GM18505 (cell line): ENCODE measurements at regions not wholly inside any gene's neighbourhood (a gene's known extent, or its start where the extent isn't known, plus 50 kb on each side); places are given as distances from the start of the nearest gene placed in this dataset.

ENCODE experiments used
- ATAC-seq: cut with Tn5 transposase; IDR thresholded peaks from one replicate; pipeline ENCODE4 v1.9.1; 2021; ENCODE audit not compliant: unreplicated experiment
- POLR2A ChIP-seq: IDR thresholded peaks from 4 replicates; pipeline ENCODE4 v1.6.1; 2011; ENCODE audit warnings: borderline replicate concordance; ENCODE audit not compliant: insufficient read depth, insufficient read length; ENCODE audit errors: extremely low read depth

DNA sequence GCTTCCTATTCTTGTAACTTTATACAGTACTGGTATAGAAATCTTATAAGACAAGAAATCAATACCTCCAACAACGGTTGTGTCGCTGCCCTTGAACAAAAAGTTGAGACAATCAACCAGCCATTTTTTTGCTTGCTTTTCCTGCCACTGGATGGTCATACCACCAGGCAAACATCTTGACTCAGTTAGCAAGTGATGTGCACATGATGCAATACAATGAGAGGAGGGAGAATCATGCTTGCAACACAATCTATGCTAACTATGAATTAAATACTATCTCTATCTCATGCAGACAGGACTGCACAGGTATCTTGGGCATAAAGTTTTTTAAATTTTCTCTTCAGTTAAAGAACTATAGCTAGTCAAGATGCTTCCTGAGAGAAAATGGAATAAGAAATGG lies 877.7 kb upstream of the CITED2 start:
- ATAC-seq: no peak
- no peak for TF ChIP-seq POLR2A

DNA sequence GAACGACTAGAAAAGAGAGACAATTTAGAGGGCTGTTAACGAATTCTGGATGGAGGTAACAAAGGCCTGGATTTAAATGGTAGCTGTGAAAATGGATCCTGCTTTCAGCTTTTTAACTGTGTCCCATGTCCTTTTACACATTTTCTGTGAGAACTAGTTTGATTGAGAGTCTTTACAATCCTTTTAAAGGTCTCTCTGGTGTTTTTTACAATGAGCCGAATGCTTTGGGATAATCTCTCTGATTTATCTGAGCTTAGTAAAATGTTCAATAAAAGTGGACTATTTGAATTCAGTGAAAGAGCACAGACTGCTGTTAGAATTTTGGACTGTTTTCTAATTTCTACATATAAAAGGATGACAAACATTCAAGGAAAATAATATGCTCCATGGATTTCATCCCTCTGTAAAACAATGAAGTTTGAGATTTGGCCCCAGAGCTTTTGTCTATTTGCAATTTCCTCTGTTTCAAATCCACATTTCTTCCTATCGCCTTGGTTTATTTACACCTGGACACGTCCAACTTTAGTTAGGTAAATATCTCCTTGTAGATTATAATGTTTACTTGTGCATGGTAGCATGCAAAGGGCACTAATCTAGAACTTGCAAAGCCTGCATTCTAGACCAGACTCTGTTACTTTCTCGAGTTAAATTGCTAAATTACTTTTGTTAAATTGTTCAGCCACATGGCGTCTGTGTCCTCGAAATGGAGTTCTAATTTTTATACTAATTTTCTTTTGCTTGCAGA lies 871.0 kb upstream of the CITED2 start:
- no peak for TF ChIP-seq POLR2A
- no peak for ATAC-seq

DNA sequence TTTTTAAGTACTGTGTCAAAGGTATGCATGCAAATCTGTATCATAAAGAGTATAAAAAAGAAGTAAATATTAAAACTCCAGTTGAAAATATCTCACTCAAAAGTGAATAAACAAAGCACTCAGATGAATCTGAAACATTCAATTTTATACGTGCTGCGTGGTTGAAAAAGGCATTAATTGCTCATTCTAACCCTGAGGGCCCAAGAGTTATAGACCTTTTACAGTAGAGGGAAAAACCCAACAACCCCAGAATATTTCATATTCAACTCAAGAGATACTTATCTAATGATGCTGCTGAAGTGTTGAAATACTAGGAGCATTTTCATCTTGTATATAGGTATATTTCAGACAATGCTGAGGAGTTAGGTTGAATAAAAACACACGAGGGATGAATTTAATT lies 862.8 kb upstream of the CITED2 start:
- TF ChIP-seq POLR2A: no peak
- ATAC-seq: no peak

DNA sequence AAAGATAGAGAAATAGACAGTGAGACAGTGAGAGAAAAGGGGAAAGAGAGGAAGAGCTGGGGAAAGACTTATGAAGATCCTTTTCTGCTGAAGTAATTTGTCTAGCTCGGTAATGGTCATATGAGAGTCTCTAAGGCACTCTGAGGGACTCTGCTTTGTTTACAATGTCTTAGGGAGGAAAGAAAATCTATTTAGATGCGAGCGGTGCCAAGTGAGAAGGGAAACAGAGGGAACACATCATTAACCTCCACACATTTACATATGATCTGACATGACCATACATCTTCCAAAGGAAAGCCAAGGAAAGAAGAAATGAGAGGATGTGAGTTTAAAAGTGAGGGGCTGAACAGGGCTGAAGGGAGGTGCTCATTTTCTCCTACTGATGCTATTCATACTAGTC lies 862.3 kb upstream of the CITED2 start:
- no peak for TF ChIP-seq POLR2A
- ATAC-seq: no peak

DNA sequence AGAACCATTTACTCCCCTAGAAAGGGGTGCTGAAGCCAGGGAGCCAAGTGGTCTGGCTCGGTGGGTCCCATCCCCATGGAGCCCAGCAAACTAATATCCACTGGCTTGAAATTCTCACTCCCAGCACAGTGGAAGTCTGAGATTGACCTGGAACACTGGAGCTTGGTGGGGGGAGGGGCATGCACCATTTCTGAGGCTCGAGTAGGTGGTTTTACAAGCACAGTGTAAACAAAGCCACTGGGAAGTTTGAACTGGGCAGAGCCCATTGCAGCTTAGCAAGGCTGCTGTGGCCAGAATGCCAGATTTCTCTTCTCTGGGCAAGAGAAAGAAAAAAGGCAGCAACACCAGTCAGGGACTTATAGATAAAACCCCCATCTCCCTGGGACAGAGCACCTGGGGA lies 855.8 kb upstream of the CITED2 start:
- TF ChIP-seq POLR2A: no peak

DNA sequence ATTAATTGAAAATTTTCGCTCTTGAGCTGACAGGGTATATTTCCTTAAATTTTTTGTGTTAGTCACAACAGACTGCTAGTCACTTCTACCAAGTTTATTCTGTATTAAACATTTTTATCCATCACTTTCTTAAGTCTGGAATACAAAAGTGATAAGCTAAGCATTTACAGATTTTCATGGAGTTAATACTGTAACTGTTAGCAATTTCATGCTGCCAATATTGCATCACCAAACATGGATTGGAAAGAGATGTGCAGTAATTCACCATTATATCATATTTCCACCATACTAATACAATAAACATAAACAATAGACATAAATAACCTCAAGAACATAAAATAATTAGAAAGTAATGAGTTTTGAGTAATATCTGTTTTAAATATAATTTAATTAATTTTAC lies 854.0 kb upstream of the CITED2 start:
- no peak for ATAC-seq
- TF ChIP-seq POLR2A: no peak

More for the DNA sequence above, 855.8 kb upstream of the CITED2 start:
- no peak for ATAC-seq

DNA sequence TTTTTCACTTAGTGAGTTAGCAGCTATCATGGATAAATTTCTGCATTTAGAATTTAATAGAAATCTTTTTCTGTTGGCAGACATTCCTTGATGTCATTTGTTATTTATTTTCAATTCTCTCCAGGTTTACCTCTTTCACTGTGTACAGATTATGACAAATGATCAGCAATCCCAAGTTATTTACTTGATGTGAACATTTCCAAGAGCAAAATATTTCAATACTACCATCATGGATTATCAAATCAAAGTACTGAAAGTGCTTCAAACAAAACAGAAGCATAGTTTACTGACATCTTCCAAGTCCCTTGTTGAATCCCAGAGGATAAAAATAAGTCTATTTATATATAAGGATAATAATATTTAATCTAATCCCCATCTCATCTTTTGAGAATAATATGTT lies 852.2 kb upstream of the CITED2 start:
- ATAC-seq: no peak
- no peak for TF ChIP-seq POLR2A

DNA sequence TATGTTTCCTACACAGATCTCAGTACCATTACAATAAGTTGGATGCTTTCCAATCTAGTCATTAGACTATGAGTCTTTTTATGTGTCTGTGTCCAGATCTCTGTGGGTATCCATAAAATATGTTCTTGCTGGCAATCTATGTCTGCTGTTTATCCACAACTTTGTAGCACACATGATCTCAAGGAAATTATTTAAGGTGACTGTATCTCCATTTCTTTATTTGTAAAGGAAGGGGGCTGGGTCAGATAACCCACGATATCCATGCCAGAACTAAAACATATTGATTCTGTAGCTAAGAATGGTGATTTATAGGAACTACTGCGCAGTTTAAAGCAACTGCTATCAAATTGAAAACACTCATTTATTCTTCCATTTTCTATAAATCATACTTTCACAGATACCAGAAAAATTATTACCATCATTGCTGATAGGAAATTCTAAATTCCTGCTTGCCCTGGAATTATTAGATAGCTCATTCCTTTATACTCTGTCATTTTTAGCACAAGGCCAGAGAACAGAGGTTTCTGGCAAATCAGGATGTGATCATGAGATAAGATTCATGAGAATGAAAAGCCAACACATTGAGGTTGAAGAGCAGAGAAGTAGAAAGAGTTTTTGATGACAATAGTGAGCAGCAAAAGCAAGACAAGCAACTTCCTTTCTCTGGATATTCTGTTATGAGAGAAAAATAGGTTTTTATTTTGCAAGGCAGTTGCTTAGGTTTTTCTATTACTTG lies 851.4 kb upstream of the CITED2 start:
- no peak for ATAC-seq
- TF ChIP-seq POLR2A: no peak

DNA sequence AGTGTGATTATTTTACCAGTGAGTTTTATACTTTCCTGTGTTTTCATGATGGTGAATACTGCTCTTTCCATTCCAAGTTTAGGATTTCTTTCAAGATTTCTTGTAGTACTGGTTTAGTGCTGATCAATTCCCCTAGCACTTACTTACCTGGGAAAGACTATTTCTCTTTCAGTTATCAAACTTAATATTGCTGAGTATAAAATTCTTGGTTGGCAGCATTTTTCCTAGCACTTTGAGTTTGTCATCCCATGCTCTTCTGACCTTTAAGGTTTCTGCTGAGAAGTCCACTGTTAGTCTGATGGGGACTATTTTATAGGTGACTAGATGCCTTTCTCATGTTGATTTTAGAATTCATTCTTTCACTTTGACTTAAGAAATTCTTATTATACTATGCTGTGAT lies 842.8 kb upstream of the CITED2 start:
- no peak for TF ChIP-seq POLR2A
- no peak for ATAC-seq

DNA sequence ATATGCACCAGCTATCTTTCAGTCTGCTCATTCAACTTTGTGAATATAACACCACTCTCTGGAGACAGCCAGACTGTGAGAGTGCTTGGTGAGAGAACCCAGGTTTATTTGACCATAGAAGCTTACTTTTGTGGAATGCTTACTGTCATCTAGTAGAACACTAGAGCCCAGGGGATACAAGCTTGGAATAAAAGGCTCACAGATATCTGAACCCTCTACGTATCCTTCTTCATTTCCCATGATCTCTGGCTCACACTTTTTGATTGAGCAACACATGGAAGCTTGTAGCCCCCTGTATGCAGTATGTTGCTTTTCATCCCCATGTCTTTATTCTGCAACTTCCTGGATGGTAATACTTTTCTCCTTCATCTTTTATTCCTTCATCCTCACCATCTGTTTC lies 835.3 kb upstream of the CITED2 start:
- ATAC-seq: no peak
- TF ChIP-seq POLR2A: no peak

DNA sequence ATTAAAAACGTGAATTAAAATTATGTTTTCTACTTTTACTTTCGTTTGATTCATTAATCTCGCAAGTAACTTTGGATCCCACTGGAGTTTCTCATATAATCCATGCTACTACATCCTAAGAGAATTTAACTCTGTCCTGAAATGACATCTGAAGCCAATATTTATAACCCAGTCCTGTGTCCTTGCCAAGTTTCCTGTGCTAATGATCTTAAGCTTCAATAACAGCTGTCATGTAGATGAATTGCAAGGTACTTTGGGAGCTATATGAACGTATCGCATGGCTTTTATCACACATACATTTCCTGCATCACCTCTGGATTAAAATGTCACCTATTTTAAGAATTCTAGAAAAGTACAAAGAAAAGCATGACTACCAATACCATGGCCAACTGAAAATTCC lies 833.8 kb upstream of the CITED2 start:
- TF ChIP-seq POLR2A: no peak
- no peak for ATAC-seq

DNA sequence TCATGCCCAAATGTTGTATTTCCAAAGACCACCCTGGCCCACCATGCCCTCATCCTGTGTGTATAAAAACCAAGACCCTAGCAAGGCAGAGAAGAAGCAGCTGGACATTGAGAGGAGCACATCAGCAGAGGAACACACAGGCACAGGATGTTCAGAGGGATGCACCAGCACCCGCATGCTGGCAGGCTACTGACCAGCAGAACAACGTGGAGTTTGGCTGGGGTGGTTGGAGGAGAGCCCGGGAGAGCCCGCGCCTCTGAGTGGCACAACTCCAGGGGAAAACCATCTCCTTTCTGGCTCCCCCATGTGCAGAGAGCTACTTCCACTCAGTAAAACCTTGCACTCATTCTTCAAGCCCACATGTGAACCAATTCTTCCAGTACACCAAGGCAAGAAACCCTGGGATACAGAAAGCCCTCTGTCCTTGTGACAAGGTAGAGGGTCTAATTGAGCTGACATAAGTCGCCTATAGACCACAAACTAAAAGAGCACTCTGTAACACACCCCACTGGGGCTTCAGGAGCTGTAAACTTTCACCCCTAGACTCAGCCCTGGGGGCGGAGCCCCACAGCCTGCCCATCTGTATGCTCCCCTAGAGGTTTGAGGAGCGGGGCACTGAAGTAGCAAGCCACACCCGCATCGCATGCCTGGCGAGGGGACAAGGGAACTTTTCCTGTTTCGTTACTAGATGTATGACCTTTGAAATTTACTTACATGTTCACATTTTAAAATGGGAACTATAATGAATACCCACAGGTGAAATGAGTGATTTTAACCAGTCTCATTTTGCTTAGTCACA lies 831.5 kb upstream of the CITED2 start:
- TF ChIP-seq POLR2A: no peak
- ATAC-seq: no peak

DNA sequence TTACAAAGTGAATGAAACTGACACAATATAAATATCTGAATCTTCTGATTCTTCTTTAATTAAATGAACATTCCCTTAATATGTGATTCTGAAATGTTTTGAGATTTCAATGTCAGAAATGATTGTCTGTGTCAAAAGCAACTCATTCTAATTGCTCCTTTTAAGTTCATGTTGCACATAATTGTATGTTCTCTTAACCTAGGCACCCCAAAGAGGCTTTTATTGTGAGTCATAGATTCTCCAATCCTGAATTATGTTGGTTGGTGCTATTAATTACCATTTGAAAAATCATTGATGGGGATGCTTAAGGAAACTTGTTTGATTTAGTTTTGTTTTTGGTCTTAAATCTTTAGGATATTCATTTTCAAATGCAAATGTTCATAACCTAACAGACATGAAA lies 829.7 kb upstream of the CITED2 start:
- no peak for ATAC-seq
- no peak for TF ChIP-seq POLR2A

DNA sequence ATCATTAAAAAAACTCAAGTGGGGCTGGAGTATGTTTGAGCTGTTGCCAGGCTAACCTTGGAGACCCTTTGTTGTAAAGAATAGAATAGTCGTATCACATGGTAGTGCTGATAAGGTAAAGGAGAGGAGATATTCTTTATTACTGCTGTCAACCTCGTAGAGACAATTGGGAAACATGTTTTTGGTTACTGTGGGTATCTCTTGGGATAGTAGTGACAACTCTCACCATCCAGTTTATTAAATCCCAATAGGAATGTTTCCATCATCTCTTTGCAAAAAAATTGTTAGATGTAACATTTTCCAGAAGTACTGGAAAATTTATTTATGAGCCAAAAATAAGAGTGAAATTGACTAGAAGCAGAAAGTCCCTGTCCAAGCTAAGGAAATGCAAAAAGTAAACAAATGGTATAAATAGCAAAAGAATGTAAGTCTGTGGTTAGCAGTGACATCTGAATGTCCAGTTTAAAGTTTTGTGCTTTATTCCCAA lies 829.3 kb upstream of the CITED2 start:
- ATAC-seq: no peak
- no peak for TF ChIP-seq POLR2A

DNA sequence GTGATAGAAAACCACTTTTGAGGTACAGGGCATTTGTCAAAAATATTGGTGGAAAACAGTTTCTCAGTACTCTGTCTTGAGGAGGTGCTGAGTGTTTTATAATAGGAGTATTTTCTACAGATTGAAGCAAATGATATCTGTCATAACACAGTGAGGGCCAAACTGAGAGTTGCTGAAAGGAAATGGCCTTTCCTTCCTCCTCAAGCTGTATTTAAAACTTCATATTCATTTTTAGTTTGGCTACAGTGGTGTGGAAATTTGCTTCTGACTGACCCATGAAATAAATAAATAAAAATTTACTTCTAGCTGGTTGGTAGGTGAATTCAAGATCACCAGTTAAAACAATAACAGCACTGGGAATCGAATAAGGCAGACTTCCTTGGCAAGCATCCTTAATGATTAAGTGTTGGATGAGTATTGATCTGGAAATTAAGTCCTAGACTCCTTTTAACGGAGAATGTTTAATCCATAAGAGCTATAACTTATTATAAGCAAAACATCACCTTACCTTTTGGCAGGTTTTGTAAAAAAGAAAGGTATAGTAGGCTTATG lies 828.6 kb upstream of the CITED2 start:
- TF ChIP-seq POLR2A: no peak
- no peak for ATAC-seq
